NK-92 (cell line): ENCODE measurements at regions not wholly inside any gene's neighbourhood (a gene's known extent, or its start where the extent isn't known, plus 50 kb on each side); places are given as distances from the start of the nearest gene placed in this dataset.

Experiments used
- DNase-seq: peaks from one replicate; lab custom pipeline; 2025; ENCODE audit not compliant: unreplicated experiment; lab: John Stamatoyannopoulos, UW

DNA sequence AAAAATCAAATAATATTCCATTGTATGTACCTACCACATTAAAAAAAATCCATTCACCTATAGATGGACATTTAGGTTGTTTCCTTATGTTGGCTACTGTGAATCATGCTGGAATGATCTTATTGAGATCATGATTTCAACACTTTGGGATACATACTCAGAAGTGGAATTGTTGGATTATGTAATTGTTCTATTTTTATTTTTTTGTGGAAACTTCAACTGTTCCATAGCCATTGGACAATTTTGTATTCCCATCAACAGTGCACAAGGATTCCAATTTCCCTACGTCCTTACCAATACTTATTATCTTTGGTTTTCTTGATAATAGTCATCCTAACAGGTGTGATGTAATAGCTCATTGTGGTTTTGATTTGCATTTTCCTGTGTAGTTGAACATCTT lies 834.0 kb downstream of the MAFB start:
- DNase-seq, result no peak

DNA sequence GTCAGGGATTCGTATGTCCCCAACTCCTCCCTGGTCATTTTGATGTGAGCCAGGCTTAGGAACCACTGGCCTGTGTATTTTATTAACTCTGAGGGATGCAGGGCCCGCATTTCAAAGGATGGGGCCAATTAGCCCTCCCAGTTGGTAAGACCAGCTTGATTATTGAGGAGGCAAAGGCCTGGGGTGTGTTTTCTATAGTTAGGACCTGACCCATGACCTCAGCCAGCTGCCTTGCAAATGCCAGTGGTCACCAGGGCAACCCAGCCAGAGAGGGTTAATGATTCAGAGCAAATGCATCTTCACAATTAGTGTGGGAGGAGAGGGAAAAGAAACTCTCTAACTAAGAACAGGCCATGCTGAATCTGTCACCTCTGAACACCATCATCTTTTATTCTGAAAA lies 835.4 kb downstream of the MAFB start:
- DNase-seq, result no peak

DNA sequence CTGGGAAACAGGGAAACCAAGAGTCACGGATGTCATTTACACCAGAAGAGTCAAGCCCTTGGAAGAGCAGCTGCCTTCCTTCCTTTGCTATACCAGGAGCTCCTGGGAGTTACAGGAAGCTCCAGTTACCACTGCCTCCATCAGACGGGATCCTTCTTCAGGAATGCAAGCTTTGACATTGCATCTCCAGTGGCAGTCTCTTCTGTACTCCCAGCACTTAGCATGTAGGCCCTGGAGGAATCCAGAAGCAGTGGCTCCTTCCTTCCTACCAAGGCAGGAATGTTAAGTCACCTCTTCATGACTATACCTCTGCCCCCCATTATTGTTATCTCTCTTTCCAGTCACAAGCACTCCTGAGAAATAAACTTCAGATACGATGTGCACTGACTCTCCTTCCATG lies 836.0 kb downstream of the MAFB start:
- DNase-seq, result no peak

GRCh38 chr20:39851459-39851858 lies 837.6 kb downstream of the MAFB start:
- no peak for DNase-seq

GRCh38 chr20:39850821-39851330 lies 838.2 kb downstream of the MAFB start:
- DNase-seq, result no peak

GRCh38 chr20:39850246-39850645 lies 838.8 kb downstream of the MAFB start:
- DNase-seq, result no peak

DNA sequence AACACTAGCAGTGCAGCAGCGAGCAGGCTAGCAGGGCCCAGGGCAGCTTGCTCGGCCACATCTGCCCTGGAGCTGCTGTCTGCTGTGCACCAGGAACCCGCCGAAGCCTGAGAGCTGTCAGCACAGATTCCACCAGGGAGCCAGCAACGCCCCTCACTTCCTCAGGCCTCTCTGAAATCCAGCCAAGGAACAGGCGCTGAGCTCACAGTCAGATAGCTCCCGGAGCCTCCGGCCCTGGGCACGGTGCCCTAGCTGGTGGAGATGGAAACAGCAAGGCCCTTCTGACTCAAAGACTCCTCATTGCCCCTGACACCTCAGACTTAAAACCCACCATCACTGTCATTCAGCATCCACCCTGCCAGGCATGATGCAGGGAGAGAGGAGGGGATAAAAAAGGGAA lies 839.4 kb downstream of the MAFB start:
- no peak for DNase-seq

DNA sequence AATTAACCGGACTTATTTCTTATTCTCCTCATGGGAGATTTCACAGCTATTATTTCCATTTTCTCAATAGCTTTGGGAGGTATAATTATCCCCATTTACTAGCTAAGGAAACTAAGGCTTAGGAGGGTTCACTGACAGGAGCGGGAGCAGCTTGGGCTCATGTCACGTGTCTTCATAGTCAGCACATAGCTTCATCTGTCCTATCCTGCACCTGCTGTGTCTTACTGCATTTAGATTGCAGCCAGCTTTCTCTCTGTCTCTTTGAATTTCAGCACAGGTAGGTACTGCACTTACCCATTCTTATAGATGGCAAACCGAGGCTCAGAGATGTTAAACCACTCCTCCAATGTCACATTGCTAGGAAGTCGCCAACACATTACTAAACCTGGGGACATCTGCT lies 839.9 kb downstream of the MAFB start:
- DNase-seq, result no peak

DNA sequence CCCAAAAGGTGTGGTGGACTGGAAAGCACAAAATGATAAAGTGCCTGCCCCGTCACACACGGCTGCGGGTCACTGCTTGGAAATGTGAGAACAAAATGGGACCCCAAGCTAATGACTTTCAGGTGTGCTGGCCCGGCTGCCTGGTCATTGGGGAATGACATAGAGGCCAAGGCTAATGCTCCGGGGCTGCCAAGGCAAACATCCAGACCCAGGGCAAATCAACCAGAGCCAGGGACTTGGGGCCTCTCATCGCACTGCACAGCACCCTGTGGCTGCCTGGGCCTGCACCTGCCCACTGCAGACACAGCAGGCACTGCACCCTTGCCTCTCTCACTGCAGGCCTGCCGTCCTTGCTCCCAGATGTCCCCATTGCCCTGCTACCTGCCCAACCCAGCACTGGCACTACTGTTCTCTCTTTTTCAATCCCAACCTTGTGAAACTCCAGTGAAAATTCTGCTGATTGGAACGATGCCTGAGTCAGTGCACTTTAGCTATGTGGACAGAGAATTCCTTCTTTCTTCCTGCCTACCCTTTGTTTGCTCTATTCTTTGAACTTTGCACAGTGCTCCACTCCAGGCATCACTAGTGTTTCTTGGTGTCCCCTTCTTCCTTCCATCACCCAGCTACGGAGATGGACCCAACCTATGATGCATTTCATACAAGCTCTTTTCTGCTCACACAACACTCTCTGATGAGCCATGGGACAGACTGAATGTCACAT lies 849.5 kb downstream of the MAFB start:
- DNase-seq, result no peak

GRCh38 chr20:39837561-39837960 lies 851.5 kb downstream of the MAFB start:
- no peak for DNase-seq

GRCh38 chr20:39835130-39835842 lies 853.8 kb downstream of the MAFB start:
- no peak for DNase-seq

GRCh38 chr20:39830903-39831302 lies 858.1 kb downstream of the MAFB start:
- no peak for DNase-seq

DNA sequence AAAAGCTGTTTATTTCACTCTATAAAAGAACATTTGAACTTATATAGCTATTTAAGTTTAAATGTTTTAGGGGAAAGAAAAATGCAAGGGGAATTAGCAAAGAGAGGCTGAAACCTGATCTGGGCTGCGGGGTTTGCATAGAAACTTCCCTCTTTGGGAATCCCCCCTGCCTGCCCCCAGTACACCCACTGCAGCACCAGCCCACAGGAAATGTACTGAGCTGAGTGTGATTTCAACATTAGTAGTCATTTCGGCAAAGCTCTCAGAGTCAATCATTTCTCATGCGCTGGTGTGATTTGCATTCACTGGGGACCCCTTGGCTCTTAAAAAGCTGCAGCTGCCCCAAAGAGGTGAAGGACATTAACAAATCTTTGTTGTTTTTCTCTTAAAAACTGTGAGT lies 859.4 kb downstream of the MAFB start:
- DNase-seq, result no peak

GRCh38 chr20:39829256-39829655 lies 859.8 kb downstream of the MAFB start:
- DNase-seq, result no peak

DNA sequence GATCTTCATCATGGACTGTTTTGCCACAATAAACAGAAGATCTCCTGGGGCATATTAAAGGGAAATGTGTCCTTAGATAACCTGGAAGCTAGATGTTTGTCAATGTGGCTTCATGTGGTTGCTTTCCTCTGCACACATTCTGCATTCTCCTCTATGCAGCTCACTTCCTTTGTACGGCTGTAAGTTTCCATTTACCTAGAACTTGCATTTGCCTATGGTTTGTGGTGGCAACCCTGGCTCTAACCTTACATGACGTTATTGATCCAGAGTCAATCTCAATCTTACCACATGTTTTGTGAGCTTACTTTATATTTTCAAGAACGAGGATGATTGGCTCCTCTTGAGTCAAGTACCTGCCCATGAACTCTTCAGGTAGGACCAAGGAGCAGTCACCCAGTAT lies 863.1 kb downstream of the MAFB start:
- no peak for DNase-seq

- DNase-seq, result no peak
Observed at GRCh38 chr20:39825524-39825923, 863.4 kb downstream of the DHX35 start.

GRCh38 chr20:39823224-39823623 lies 861.1 kb downstream of the DHX35 start:
- DNase-seq, result no peak

DNA sequence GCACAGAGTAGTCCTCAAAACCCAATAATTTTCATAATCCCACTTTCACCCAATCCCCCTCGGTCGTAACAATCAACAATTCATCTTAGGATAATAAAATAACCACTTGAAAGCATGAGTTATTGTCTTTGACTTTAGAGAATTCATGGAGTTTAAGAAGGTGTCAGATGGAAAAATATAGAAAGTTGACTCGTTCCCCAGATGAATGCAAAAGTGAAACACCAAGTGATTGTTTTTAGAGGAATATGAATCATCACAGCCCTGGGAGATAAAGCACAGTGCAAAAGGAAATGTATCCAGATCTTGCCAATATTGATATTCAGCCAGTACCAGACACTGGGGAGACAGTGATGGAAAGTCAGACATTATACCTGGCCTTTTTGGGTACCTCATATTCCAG lies 860.5 kb downstream of the DHX35 start:
- DNase-seq, result no peak

DNA sequence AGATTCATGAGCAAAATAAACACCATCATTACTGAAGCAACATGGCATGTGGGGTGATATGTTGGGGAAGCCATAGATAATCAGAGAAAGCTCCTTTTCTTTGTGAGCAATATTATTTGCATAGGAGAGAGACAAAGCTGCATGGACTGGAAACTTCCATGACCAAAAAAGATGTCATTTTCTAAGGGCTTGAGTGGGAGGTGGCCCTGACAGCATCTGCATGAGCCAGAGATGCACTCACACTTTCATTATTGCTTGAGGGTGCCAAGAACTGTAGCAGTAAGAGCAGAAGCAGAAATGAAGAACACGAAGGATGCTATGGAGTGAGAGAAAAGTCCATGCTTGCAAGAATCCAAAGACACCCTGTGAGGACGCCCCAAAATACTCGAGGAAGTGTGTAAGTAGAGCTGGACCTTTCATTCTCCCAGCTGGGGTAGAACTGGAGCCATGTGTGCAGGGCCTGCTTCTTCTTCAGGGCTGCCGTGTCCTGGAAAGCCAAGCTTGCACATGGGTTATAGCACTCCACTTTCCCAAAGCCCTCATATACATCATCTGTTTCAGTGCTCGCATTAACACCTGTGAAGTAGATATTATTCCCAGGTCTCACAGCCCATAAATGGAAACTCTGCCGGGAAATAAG lies 851.2 kb downstream of the DHX35 start:
- DNase-seq, result no peak

- no peak for DNase-seq
Observed at GRCh38 chr20:39812116-39812515, 850.0 kb downstream of the DHX35 start.

DNA sequence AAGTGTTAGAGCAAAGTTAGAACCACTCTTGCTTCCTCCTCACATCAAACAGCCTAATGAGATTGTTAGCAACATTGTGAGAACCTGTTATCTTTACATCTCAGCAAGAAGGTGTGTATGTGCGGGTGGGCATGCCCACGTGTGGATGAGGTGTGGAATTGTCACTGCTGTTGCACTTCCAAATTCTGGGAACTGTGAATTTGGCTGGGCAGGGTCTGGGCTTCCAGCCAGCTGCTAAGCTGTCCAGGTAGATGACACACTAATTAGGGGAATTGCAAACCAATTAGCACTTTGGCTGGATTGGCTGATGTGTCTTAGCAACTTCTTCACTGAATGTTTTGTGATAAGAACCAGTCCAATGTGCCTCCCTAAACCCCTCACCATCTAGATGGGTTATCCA lies 848.2 kb downstream of the DHX35 start:
- no peak for DNase-seq

GRCh38 chr20:39808613-39809012 lies 846.5 kb downstream of the DHX35 start:
- DNase-seq, result no peak
